Peyer's patch (tissue), 4 donors: ENCODE measurements at regions not wholly inside any gene's neighbourhood (a gene's known extent, or its start where the extent isn't known, plus 50 kb on each side); places are given as distances from the start of the nearest gene placed in this dataset.
"Not testable (repeated sequence)": the region's sequence is repeated elsewhere in the genome, so short reads cannot be mapped to it uniquely, and the experiment has no call there.

Experiments
- DNase-seq, 3 donors: peaks; one replicate each; pipeline ENCODE4 v3.0.0-alpha.2; 2017 to 2019
- H3K27ac ChIP-seq, 4 donors: fragments of 200-600 bp; sonication (generic); one replicate each; pipeline ENCODE4 v1.5.1; 2016 to 2019
- H3K27me3 ChIP-seq, 2 donors: fragments of 200-600 bp; sonication (generic); one replicate each; pipeline ENCODE4 v1.5.1; 2019
- H3K36me3 ChIP-seq, 3 donors: fragments of 200-600 bp; sonication (generic); one replicate each; pipeline ENCODE4 v1.5.1; 2016 to 2019
- H3K4me1 ChIP-seq, 4 donors: fragments of 200-600 bp; sonication (generic); one replicate each; pipeline ENCODE4 v1.5.1; 2016 to 2019
- H3K4me3 ChIP-seq, 4 donors: fragments of 200-600 bp; sonication (generic); 1 replicate in 3 of 4; 2 replicates in 1 of 4; pipeline ENCODE4 v1.5.1; 2016 to 2019; ENCODE audit warnings: mild to moderate bottlenecking in 1 of 4
- H3K9me3 ChIP-seq, 4 donors: fragments of 200-600 bp; sonication (generic); one replicate each; pipeline ENCODE4 v1.5.1; 2016 to 2019; ENCODE audit warnings: mild to moderate bottlenecking in 1 of 4
- CTCF ChIP-seq, 6 experiments: fragments of 450-650 bp in 4 of 6; fragments of 200-600 bp in 2 of 6; sonication (generic) in 1 of 6; IDR thresholded peaks; one replicate each; pipeline ENCODE4 v1.5.1; 2017 to 2019; ENCODE audit warnings: antibody characterized with exemption in 6 of 6, mild to moderate bottlenecking in 3 of 6, moderate library complexity in 1 of 6
- POLR2A ChIP-seq, 2 donors: fragments of 450-650 bp; IDR thresholded peaks; one replicate each; pipeline ENCODE4 v1.5.1; 2017; ENCODE audit warnings: antibody characterized with exemption in 2 of 2, mild to moderate bottlenecking in 2 of 2, moderate library complexity in 2 of 2

GRCh38 chr16:87119168-87119567 lies 198.0 kb downstream of the C16orf95 start:
- no peak for DNase-seq
- Histone ChIP-seq H3K36me3 (no peaks in the 10 kb centered on the region), H3K27ac (no peak overlapping the region), H3K4me1 (no peaks in the 10 kb centered on the region), H3K9me3 (no peaks in the 10 kb centered on the region), H3K4me3 (no peak overlapping the region), H3K27me3 (no peaks in the 10 kb centered on the region)
- TF ChIP-seq CTCF (IDR thresholded peaks at IDR 0.05) (no peak), POLR2A (IDR thresholded peaks at IDR 0.05) (no peak)

DNA sequence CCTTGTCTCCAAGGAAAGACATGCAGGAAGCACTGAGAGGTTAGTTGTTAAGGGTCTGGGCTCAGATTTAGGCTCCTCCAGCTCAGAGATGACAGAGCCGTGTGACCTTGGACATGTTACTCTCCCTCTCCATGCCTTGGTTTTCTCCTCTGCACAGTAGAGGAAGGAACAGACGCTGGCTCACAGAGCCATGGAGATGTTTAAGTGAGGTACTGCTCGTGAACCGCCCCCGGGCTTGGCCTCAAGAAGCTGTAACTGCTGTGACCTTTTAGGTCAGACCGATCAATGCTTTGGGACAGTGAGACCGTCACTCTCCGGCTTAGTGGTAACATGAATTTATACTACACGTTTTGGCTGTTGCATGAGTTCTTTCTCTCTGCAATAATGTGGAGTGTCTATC lies 197.4 kb downstream of the C16orf95 start:
- Histone ChIP-seq H3K4me1 (no peaks in the 10 kb centered on the region), H3K9me3 (no peaks in the 10 kb centered on the region), H3K27ac (no peak overlapping the region), H3K27me3 (no peaks in the 10 kb centered on the region), H3K36me3 (no peaks in the 10 kb centered on the region), H3K4me3 (no peak overlapping the region)
- no peak for DNase-seq
- TF ChIP-seq CTCF (IDR thresholded peaks at IDR 0.05) (no peak), POLR2A (IDR thresholded peaks at IDR 0.05) (no peak)

DNA sequence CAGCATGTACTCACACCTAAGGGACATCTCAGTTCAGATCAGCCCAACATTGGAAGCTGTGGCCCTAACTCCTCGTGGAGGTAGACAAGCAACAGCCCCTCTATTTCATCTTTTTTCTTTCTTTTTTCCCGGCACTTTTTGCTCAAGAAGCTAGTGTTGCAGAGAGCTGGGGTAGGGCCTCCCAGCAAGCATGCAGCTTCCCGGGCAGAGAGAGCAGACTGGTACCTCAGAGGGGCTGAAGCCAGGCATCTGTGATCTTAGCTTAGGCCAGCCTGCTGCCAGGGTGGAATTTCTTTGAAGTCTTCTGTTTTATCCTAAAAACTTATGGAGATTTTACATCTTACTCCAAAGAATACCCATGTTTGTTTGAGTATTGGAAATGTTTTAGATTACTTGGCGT lies 195.4 kb downstream of the C16orf95 start:
- Histone ChIP-seq H3K4me3 (no peak overlapping the region), H3K27ac (no peak overlapping the region), H3K9me3 (no peaks in the 10 kb centered on the region), H3K36me3 (no peaks in the 10 kb centered on the region), H3K4me1 (no peaks in the 10 kb centered on the region), H3K27me3 (no peaks in the 10 kb centered on the region)
- no peak for DNase-seq
- TF ChIP-seq POLR2A (IDR thresholded peaks at IDR 0.05) (no peak), CTCF (IDR thresholded peaks at IDR 0.05) (no peak)

GRCh38 chr16:87123356-87124001 lies 193.7 kb downstream of the C16orf95 start:
- Histone ChIP-seq H3K27me3 (no peaks in the 10 kb centered on the region), H3K9me3 (no peaks in the 10 kb centered on the region)
- DNase-seq = no peak

GRCh38 chr16:87124405-87124804 lies 192.8 kb downstream of the C16orf95 start:
- DNase-seq, H3K27ac ChIP-seq, H3K36me3 ChIP-seq, H3K27me3 ChIP-seq, H3K9me3 ChIP-seq, H3K4me1 ChIP-seq, H3K4me3 ChIP-seq: not testable (repeated sequence)

More at GRCh38 chr16:87123356-87124001, 193.7 kb downstream of the C16orf95 start:
- Histone ChIP-seq H3K36me3 (no peaks in the 10 kb centered on the region), H3K4me1 (no peaks in the 10 kb centered on the region), H3K27ac (no peak overlapping the region), H3K4me3 (no peak overlapping the region)
- no peak for TF ChIP-seq CTCF (IDR thresholded peaks at IDR 0.05)
- no peak for TF ChIP-seq POLR2A (IDR thresholded peaks at IDR 0.05)

GRCh38 chr16:87125206-87126155 lies 191.7 kb downstream of the C16orf95 start:
- H3K27me3 ChIP-seq = no peaks in the 10 kb centered on the region
- H3K4me3 ChIP-seq = no peak overlapping the region
- H3K27ac ChIP-seq = no peak overlapping the region
- DNase-seq = no peak
- H3K9me3 ChIP-seq = peaks cover 0 to 7% (median 0%) of the 10 kb centered on the region in 4 donors
- TF ChIP-seq CTCF (IDR thresholded peaks at IDR 0.05) (no peak), POLR2A (IDR thresholded peaks at IDR 0.05) (no peak)
- no peaks in the 10 kb centered on the region for H3K4me1 ChIP-seq
- no peaks in the 10 kb centered on the region for H3K36me3 ChIP-seq
